HEK293 (cell line): ENCODE measurements at regions not wholly inside any gene's neighbourhood (a gene's known extent, or its start where the extent isn't known, plus 50 kb on each side); places are given as distances from the start of the nearest gene placed in this dataset.

Experiments used
- HOXA7 ChIP-seq: sonication (generic); formaldehyde crosslinking; IDR thresholded peaks from 2 replicates; pipeline ENCODE4 v1.8.1; 2022; ENCODE audit warnings: missing genetic modification reagents, borderline replicate concordance
- YY1 ChIP-seq: fragments of 450-650 bp; formaldehyde crosslinking; IDR thresholded peaks from 2 replicates; pipeline ENCODE4 v1.5.1; 2018; ENCODE audit warnings: missing biosample characterization, missing genetic modification characterization
- ZFP3 ChIP-seq: fragments of 450-650 bp; formaldehyde crosslinking; IDR thresholded peaks from 2 replicates; pipeline ENCODE4 v1.5.1; 2016; ENCODE audit warnings: low read depth, missing biosample characterization, missing genetic modification characterization
- ZNF133 ChIP-seq: fragments of 450-650 bp; formaldehyde crosslinking; IDR thresholded peaks from 2 replicates; pipeline ENCODE4 v1.5.1; 2016; ENCODE audit warnings: missing biosample characterization, missing genetic modification characterization
- ZNF473 ChIP-seq: fragments of 450-650 bp; formaldehyde crosslinking; IDR thresholded peaks from 2 replicates; pipeline ENCODE4 v1.5.1; 2017; ENCODE audit warnings: missing biosample characterization, missing genetic modification characterization
- ZNF549 ChIP-seq: fragments of 450-650 bp; IDR thresholded peaks from 2 replicates; pipeline ENCODE4 v1.5.1; 2018; ENCODE audit warnings: missing biosample characterization, missing genetic modification characterization, mild to moderate bottlenecking, inconsistent platforms, moderate library complexity
- ZSCAN30 ChIP-seq: fragments of 450-650 bp; IDR thresholded peaks from 2 replicates; pipeline ENCODE4 v1.5.1; 2018; ENCODE audit warnings: missing biosample characterization, mild to moderate bottlenecking, missing genetic modification characterization, moderate library complexity
- TF ChIP-seq, protein P1 (sequence below): fragments of 450-650 bp; formaldehyde crosslinking; IDR thresholded peaks from 2 replicates; pipeline ENCODE4 v1.5.1; 2017; ENCODE audit warnings: missing biosample characterization, missing genetic modification characterization
- TF ChIP-seq, protein P2 (sequence below): fragments of 450-650 bp; formaldehyde crosslinking; IDR thresholded peaks from 2 replicates; pipeline ENCODE4 v1.5.1; 2017; ENCODE audit warnings: missing biosample characterization, missing genetic modification characterization
- TF ChIP-seq, protein P3 (sequence below): fragments of 450-650 bp; formaldehyde crosslinking; IDR thresholded peaks from 2 replicates; pipeline ENCODE4 v1.5.1; 2016; ENCODE audit warnings: missing biosample characterization, missing genetic modification characterization
- TF ChIP-seq, protein P4 (sequence below): fragments of 450-650 bp; formaldehyde crosslinking; IDR thresholded peaks from 2 replicates; pipeline ENCODE4 v1.5.1; 2016; ENCODE audit warnings: missing biosample characterization, missing genetic modification characterization
- TF ChIP-seq, protein P5 (sequence below): fragments of 450-650 bp; formaldehyde crosslinking; IDR thresholded peaks from 2 replicates; pipeline ENCODE4 v1.5.1; 2016; ENCODE audit warnings: missing biosample characterization, missing genetic modification characterization, low read depth

DNA sequence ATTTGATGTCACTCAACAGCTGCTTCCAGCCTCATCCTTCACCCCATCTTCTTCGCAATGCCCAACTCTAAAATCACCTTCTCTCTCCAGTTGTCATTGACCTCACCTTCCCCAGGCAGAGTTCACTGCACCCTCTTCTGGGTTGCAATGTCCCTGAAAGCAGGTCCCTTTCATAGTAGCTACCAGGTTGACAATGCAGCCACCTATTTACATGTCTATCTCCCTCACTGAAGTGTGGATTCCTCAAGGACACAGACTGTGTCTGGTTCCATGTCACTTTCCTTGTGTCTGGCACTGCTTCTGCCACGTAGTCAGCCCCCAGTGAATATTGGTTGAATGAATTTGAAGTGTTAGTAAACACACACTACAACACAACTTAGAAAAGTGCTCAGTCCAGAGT lies 445.5 kb upstream of the WWC1 start:
- TF ChIP-seq YY1 (tag by site-specific recombination), result no peak
- TF ChIP-seq, protein P1, sequence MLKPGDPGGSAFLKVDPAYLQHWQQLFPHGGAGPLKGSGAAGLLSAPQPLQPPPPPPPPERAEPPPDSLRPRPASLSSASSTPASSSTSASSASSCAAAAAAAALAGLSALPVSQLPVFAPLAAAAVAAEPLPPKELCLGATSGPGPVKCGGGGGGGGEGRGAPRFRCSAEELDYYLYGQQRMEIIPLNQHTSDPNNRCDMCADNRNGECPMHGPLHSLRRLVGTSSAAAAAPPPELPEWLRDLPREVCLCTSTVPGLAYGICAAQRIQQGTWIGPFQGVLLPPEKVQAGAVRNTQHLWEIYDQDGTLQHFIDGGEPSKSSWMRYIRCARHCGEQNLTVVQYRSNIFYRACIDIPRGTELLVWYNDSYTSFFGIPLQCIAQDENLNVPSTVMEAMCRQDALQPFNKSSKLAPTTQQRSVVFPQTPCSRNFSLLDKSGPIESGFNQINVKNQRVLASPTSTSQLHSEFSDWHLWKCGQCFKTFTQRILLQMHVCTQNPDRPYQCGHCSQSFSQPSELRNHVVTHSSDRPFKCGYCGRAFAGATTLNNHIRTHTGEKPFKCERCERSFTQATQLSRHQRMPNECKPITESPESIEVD (tag by site-specific recombination), result no peak
- TF ChIP-seq, protein P2, sequence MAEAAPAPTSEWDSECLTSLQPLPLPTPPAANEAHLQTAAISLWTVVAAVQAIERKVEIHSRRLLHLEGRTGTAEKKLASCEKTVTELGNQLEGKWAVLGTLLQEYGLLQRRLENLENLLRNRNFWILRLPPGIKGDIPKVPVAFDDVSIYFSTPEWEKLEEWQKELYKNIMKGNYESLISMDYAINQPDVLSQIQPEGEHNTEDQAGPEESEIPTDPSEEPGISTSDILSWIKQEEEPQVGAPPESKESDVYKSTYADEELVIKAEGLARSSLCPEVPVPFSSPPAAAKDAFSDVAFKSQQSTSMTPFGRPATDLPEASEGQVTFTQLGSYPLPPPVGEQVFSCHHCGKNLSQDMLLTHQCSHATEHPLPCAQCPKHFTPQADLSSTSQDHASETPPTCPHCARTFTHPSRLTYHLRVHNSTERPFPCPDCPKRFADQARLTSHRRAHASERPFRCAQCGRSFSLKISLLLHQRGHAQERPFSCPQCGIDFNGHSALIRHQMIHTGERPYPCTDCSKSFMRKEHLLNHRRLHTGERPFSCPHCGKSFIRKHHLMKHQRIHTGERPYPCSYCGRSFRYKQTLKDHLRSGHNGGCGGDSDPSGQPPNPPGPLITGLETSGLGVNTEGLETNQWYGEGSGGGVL (tag by site-specific recombination), result no peak
- TF ChIP-seq, protein P3, sequence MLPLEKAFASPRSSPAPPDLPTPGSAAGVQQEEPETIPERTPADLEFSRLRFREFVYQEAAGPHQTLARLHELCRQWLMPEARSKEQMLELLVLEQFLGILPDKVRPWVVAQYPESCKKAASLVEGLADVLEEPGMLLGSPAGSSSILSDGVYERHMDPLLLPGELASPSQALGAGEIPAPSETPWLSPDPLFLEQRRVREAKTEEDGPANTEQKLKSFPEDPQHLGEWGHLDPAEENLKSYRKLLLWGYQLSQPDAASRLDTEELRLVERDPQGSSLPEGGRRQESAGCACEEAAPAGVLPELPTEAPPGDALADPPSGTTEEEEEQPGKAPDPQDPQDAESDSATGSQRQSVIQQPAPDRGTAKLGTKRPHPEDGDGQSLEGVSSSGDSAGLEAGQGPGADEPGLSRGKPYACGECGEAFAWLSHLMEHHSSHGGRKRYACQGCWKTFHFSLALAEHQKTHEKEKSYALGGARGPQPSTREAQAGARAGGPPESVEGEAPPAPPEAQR (tag by site-specific recombination), result no peak
- TF ChIP-seq, protein P4, sequence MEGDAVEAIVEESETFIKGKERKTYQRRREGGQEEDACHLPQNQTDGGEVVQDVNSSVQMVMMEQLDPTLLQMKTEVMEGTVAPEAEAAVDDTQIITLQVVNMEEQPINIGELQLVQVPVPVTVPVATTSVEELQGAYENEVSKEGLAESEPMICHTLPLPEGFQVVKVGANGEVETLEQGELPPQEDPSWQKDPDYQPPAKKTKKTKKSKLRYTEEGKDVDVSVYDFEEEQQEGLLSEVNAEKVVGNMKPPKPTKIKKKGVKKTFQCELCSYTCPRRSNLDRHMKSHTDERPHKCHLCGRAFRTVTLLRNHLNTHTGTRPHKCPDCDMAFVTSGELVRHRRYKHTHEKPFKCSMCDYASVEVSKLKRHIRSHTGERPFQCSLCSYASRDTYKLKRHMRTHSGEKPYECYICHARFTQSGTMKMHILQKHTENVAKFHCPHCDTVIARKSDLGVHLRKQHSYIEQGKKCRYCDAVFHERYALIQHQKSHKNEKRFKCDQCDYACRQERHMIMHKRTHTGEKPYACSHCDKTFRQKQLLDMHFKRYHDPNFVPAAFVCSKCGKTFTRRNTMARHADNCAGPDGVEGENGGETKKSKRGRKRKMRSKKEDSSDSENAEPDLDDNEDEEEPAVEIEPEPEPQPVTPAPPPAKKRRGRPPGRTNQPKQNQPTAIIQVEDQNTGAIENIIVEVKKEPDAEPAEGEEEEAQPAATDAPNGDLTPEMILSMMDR (tag by site-specific recombination), result no peak
- no peak for TF ChIP-seq HOXA7 (CRISPR knock-in tag)
- no peak for TF ChIP-seq ZSCAN30 (tag by site-specific recombination)
- TF ChIP-seq, protein P5, sequence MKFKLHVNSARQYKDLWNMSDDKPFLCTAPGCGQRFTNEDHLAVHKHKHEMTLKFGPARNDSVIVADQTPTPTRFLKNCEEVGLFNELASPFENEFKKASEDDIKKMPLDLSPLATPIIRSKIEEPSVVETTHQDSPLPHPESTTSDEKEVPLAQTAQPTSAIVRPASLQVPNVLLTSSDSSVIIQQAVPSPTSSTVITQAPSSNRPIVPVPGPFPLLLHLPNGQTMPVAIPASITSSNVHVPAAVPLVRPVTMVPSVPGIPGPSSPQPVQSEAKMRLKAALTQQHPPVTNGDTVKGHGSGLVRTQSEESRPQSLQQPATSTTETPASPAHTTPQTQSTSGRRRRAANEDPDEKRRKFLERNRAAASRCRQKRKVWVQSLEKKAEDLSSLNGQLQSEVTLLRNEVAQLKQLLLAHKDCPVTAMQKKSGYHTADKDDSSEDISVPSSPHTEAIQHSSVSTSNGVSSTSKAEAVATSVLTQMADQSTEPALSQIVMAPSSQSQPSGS (tag by site-specific recombination), result no peak
- no peak for TF ChIP-seq ZNF133 (tag by site-specific recombination)
- TF ChIP-seq ZNF473 (tag by site-specific recombination), result no peak
- no peak for TF ChIP-seq ZNF549 (tag by site-specific recombination)
- no peak for TF ChIP-seq ZFP3 (tag by site-specific recombination)
